HCT116 (cell line): ENCODE measurements at regions not wholly inside any gene's neighbourhood (a gene's known extent, or its start where the extent isn't known, plus 50 kb on each side); places are given as distances from the start of the nearest gene placed in this dataset.

Experiments
- ATF3 ChIP-seq: IDR thresholded peaks from 2 replicates; pipeline ENCODE4 v1.6.1; 2012
- CBX3 ChIP-seq: IDR thresholded peaks from 2 replicates; pipeline ENCODE4 v1.6.1; 2012; ENCODE audit warnings: low read depth
- CTCF ChIP-seq, 3 experiments: fragments of 200-600 bp in 1 of 3; sonication (generic) in 1 of 3; IDR thresholded peaks in 2 of 3; conservative IDR thresholded peaks in 1 of 3; 2 replicates each; pipeline ENCODE4 v1.5.1; 2012 to 2017; ENCODE audit warnings: low read depth in 2 of 3, low read length in 2 of 3, antibody characterized with exemption in 1 of 3, borderline replicate concordance in 1 of 3, control low read depth in 1 of 3, mild to moderate bottlenecking in 1 of 3, mixed read lengths in 1 of 3, mixed run types in 1 of 3, moderate library complexity in 1 of 3; ENCODE audit not compliant: insufficient read depth in 1 of 3
- EZH2 ChIP-seq: fragments of 200-600 bp; sonication (generic); IDR thresholded peaks from 2 replicates; pipeline ENCODE4 v1.6.1; 2017; ENCODE audit warnings: antibody characterized with exemption, mixed run types
- JUND ChIP-seq: IDR thresholded peaks from 2 replicates; pipeline ENCODE4 v1.6.1; 2012
- MAX ChIP-seq: IDR thresholded peaks from 2 replicates; pipeline ENCODE4 v1.6.1; 2012
- POLR2A ChIP-seq: IDR thresholded peaks from 2 replicates; pipeline ENCODE4 v1.7.0; 2011; ENCODE audit warnings: borderline replicate concordance; ENCODE audit not compliant: insufficient read depth, insufficient read length; ENCODE audit errors: extremely low read depth
- POLR2AphosphoS5 ChIP-seq: IDR thresholded peaks from 2 replicates; pipeline ENCODE4 v1.6.1; 2011; ENCODE audit warnings: mild to moderate bottlenecking, low read depth, low read length, moderate library complexity
- RAD21 ChIP-seq: IDR thresholded peaks from 2 replicates; pipeline ENCODE4 v1.6.1; 2012; ENCODE audit warnings: low read depth, mild to moderate bottlenecking
- REST ChIP-seq: IDR thresholded peaks from 2 replicates; pipeline ENCODE4 v1.6.1; 2012; ENCODE audit warnings: low read depth
- SIN3A ChIP-seq: IDR thresholded peaks from 2 replicates; pipeline ENCODE4 v1.6.1; 2012; ENCODE audit warnings: low read depth
- SP1 ChIP-seq: IDR thresholded peaks from 2 replicates; pipeline ENCODE4 v1.6.1; 2012; ENCODE audit warnings: low read depth
- YY1 ChIP-seq: IDR thresholded peaks from 2 replicates; pipeline ENCODE4 v1.6.1; 2011; ENCODE audit warnings: low read length, low read depth, moderate library complexity, mild to moderate bottlenecking; ENCODE audit not compliant: insufficient replicate concordance; ENCODE audit errors: extremely low read depth
- ZNF274 ChIP-seq: fragments of 200-500 bp; sonication (Bioruptor generic); IDR thresholded peaks from 2 replicates; pipeline ENCODE4 v1.6.1; 2014; ENCODE audit warnings: mild to moderate bottlenecking, low read depth, low read length, inconsistent platforms

- no peak for TF ChIP-seq CBX3
- no peak for TF ChIP-seq RAD21
- TF ChIP-seq CTCF (IDR thresholded peaks at IDR 0.05 in 2 of 3, conservative IDR thresholded peaks at IDR 0.05 in 1 of 3; ENCODE audit: borderline replicate concordance in 1 of 3, insufficient read depth in 1 of 3, low read depth in 2 of 3, low read length in 2 of 3) = no peak
- no peak for TF ChIP-seq JUND
- TF ChIP-seq POLR2A = no peak
- no peak for TF ChIP-seq YY1
- no peak for TF ChIP-seq ATF3
- TF ChIP-seq MAX = no peak
- no peak for TF ChIP-seq EZH2
- no peak for TF ChIP-seq REST
- TF ChIP-seq SP1 = no peak
- no peak for TF ChIP-seq SIN3A
- no peak for TF ChIP-seq POLR2AphosphoS5
- no peak for TF ChIP-seq ZNF274
Observed at GRCh38 chr18:67973916-67974315, 457.4 kb upstream of the DSEL start.
